ENCODE measurements at regions not wholly inside any gene's neighbourhood (a gene's known extent, or its start where the extent isn't known, plus 50 kb on each side); places are given as distances from the start of the nearest gene placed in this dataset.

GRCh38 chr1:168920456-168921094 lies 185.9 kb upstream of the ATP1B1 start:
- no peak for DNase-seq

- DNase-seq: no peak
Measured at GRCh38 chr1:168921629-168922028, 184.9 kb upstream of the ATP1B1 start.

- no peak for DNase-seq
Measured at GRCh38 chr1:168923521-168924136, 182.9 kb upstream of the ATP1B1 start.

- DNase-seq: no peak
Measured at GRCh38 chr1:168924976-168925375, 181.5 kb upstream of the ATP1B1 start.

- DNase-seq: no peak
Measured at GRCh38 chr1:168926236-168926635, 180.3 kb upstream of the ATP1B1 start.

- DNase-seq: no peak
Measured at GRCh38 chr1:168932539-168932938, 174.0 kb upstream of the ATP1B1 start.

GRCh38 chr1:168933141-168933805 lies 173.2 kb upstream of the ATP1B1 start:
- no peak for DNase-seq

GRCh38 chr1:168939110-168939946 lies 167.2 kb upstream of the ATP1B1 start:
- DNase-seq: no peak

GRCh38 chr1:168939947-168940223 lies 166.6 kb upstream of the ATP1B1 start:
- DNase-seq: no peak

- DNase-seq: no peak
Measured at GRCh38 chr1:168941640-168942039, 164.8 kb upstream of the ATP1B1 start.

GRCh38 chr1:168942165-168942564 lies 164.3 kb upstream of the ATP1B1 start:
- no peak for DNase-seq

GRCh38 chr1:168945870-168946269 lies 160.6 kb upstream of the ATP1B1 start:
- DNase-seq: no peak

- no peak for DNase-seq
Measured at GRCh38 chr1:168947041-168947440, 159.4 kb upstream of the ATP1B1 start.

- no peak for DNase-seq
Measured at GRCh38 chr1:168949672-168950071, 156.8 kb upstream of the ATP1B1 start.

GRCh38 chr1:168957818-168958217 lies 148.7 kb upstream of the ATP1B1 start:
- no peak for DNase-seq

- no peak for DNase-seq
Measured at GRCh38 chr1:168958562-168959289, 147.8 kb upstream of the ATP1B1 start.

GRCh38 chr1:168959382-168959781 lies 147.1 kb upstream of the ATP1B1 start:
- no peak for DNase-seq

- no peak for DNase-seq
Measured at GRCh38 chr1:168960114-168960513, 146.4 kb upstream of the ATP1B1 start.

- no peak for DNase-seq
Measured at GRCh38 chr1:168960595-168960994, 145.9 kb upstream of the ATP1B1 start.

GRCh38 chr1:168963601-168964000 lies 142.9 kb upstream of the ATP1B1 start:
- DNase-seq: no peak

GRCh38 chr1:168964478-168964877 lies 142.0 kb upstream of the ATP1B1 start:
- DNase-seq: no peak

GRCh38 chr1:168966217-168966616 lies 140.3 kb upstream of the ATP1B1 start:
- no peak for DNase-seq

- DNase-seq: no peak
Measured at GRCh38 chr1:168966636-168967035, 139.9 kb upstream of the ATP1B1 start.

Data from stimulated activated CD8-positive, alpha-beta memory T cell treated with anti-CD3 and anti-CD28 coated beads, Interleukin-4, amount 100 ng/mL, for 48 hours (primary cell).